ENCODE measurements at regions not wholly inside any gene's neighbourhood (a gene's known extent, or its start where the extent isn't known, plus 50 kb on each side); places are given as distances from the start of the nearest gene placed in this dataset.

- TF ChIP-seq, protein P1, sequence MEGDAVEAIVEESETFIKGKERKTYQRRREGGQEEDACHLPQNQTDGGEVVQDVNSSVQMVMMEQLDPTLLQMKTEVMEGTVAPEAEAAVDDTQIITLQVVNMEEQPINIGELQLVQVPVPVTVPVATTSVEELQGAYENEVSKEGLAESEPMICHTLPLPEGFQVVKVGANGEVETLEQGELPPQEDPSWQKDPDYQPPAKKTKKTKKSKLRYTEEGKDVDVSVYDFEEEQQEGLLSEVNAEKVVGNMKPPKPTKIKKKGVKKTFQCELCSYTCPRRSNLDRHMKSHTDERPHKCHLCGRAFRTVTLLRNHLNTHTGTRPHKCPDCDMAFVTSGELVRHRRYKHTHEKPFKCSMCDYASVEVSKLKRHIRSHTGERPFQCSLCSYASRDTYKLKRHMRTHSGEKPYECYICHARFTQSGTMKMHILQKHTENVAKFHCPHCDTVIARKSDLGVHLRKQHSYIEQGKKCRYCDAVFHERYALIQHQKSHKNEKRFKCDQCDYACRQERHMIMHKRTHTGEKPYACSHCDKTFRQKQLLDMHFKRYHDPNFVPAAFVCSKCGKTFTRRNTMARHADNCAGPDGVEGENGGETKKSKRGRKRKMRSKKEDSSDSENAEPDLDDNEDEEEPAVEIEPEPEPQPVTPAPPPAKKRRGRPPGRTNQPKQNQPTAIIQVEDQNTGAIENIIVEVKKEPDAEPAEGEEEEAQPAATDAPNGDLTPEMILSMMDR (conservative IDR thresholded peaks at IDR 0.05; ENCODE audit: low read length), result no peak
- TF ChIP-seq EZH2phosphoT487 (IDR thresholded peaks at IDR 0.05; ENCODE audit: borderline replicate concordance), result no peak
- Histone ChIP-seq H2AFZ (ENCODE audit: low read length) (no peak overlapping the region), H3K4me2 (ENCODE audit: low read depth, low read length, poor library complexity, severe bottlenecking) (no peak overlapping the region), H3K4me1 (ENCODE audit: insufficient read depth, low read length, poor library complexity, severe bottlenecking) (no peaks in the 10 kb centered on the region), H3K4me3 (ENCODE audit: low read length, poor library complexity, severe bottlenecking) (no peak overlapping the region), H3K9me2 (replicated peaks; ENCODE audit: low read depth, low read length) (no peaks in the 10 kb centered on the region), H3K9me3 (ENCODE audit: insufficient read depth, low read depth, low read length) (no peaks in the 10 kb centered on the region), H3F3A (ENCODE audit: low read depth) (no peaks in the 10 kb centered on the region), H3K9ac (ENCODE audit: low read depth, low read length, poor library complexity, severe bottlenecking) (no peak overlapping the region), H4K20me1 (ENCODE audit: insufficient read depth, low read length, poor library complexity, severe bottlenecking) (no peaks in the 10 kb centered on the region), H3K27me3 (ENCODE audit: insufficient read depth, low read length, poor library complexity, severe bottlenecking) (no peaks in the 10 kb centered on the region), H3K36me3 (ENCODE audit: insufficient read depth, low read length) (no peaks in the 10 kb centered on the region), H3K79me2 (ENCODE audit: insufficient read depth, low read length) (no peaks in the 10 kb centered on the region)
Observed at GRCh38 chr12:93245543-93245942, 132.2 kb upstream of the NUDT4 start.

GRCh38 chr12:93247313-93247991, 130.3 kb upstream of the NUDT4 start:
- Histone ChIP-seq H3K79me2 (ENCODE audit: insufficient read depth, low read length) (no peaks in the 10 kb centered on the region), H3K4me2 (ENCODE audit: low read depth, low read length, poor library complexity, severe bottlenecking) (no peak overlapping the region), H3K9me2 (replicated peaks; ENCODE audit: low read depth, low read length) (no peaks in the 10 kb centered on the region), H3K4me3 (ENCODE audit: low read length, poor library complexity, severe bottlenecking) (no peak overlapping the region), H3K27me3 (ENCODE audit: insufficient read depth, low read length, poor library complexity, severe bottlenecking) (peaks cover 3% of the 10 kb centered on the region), H3K36me3 (ENCODE audit: insufficient read depth, low read length) (no peaks in the 10 kb centered on the region), H3F3A (ENCODE audit: low read depth) (no peaks in the 10 kb centered on the region), H3K4me1 (ENCODE audit: insufficient read depth, low read length, poor library complexity, severe bottlenecking) (no peaks in the 10 kb centered on the region), H2AFZ (ENCODE audit: low read length) (no peak overlapping the region), H3K9ac (ENCODE audit: low read depth, low read length, poor library complexity, severe bottlenecking) (no peak overlapping the region), H4K20me1 (ENCODE audit: insufficient read depth, low read length, poor library complexity, severe bottlenecking) (no peaks in the 10 kb centered on the region), H3K9me3 (ENCODE audit: insufficient read depth, low read depth, low read length) (no peaks in the 10 kb centered on the region)
- TF ChIP-seq, protein P1 (conservative IDR thresholded peaks at IDR 0.05; ENCODE audit: low read length), result no peak
- no peak for TF ChIP-seq EZH2phosphoT487 (IDR thresholded peaks at IDR 0.05; ENCODE audit: borderline replicate concordance)

- H3K9me2 ChIP-seq (replicated peaks; ENCODE audit: low read depth, low read length), result no peaks in the 10 kb centered on the region
- no peak overlapping the region for H3K4me2 ChIP-seq (ENCODE audit: low read depth, low read length, poor library complexity, severe bottlenecking)
- no peaks in the 10 kb centered on the region for H3F3A ChIP-seq (ENCODE audit: low read depth)
- H3K9me3 ChIP-seq (ENCODE audit: insufficient read depth, low read depth, low read length), result no peaks in the 10 kb centered on the region
- no peaks in the 10 kb centered on the region for H3K4me1 ChIP-seq (ENCODE audit: insufficient read depth, low read length, poor library complexity, severe bottlenecking)
- H3K79me2 ChIP-seq (ENCODE audit: insufficient read depth, low read length), result no peaks in the 10 kb centered on the region
- no peak overlapping the region for H3K4me3 ChIP-seq (ENCODE audit: low read length, poor library complexity, severe bottlenecking)
- no peaks in the 10 kb centered on the region for H4K20me1 ChIP-seq (ENCODE audit: insufficient read depth, low read length, poor library complexity, severe bottlenecking)
- TF ChIP-seq, protein P1 (conservative IDR thresholded peaks at IDR 0.05; ENCODE audit: low read length), result no peak
- no peak for TF ChIP-seq EZH2phosphoT487 (IDR thresholded peaks at IDR 0.05; ENCODE audit: borderline replicate concordance)
- H3K36me3 ChIP-seq (ENCODE audit: insufficient read depth, low read length), result no peaks in the 10 kb centered on the region
- peaks cover 4% of the 10 kb centered on the region for H3K27me3 ChIP-seq (ENCODE audit: insufficient read depth, low read length, poor library complexity, severe bottlenecking)
- no peak overlapping the region for H2AFZ ChIP-seq (ENCODE audit: low read length)
- H3K9ac ChIP-seq (ENCODE audit: low read depth, low read length, poor library complexity, severe bottlenecking), result no peak overlapping the region
Observed at GRCh38 chr12:93252221-93252620, 125.5 kb upstream of the NUDT4 start.
